ENCODE measurements at regions not wholly inside any gene's neighbourhood (a gene's known extent, or its start where the extent isn't known, plus 50 kb on each side); places are given as distances from the start of the nearest gene placed in this dataset.

GRCh38 chr12:82529954-82530353 lies 156.8 kb upstream of the TMTC2 start:
- TF ChIP-seq GATA2 (IDR thresholded peaks at IDR 0.05; ENCODE audit: low read depth, low read length): no peak
- TF ChIP-seq GATA3 (IDR thresholded peaks at IDR 0.05; ENCODE audit: low read depth, low read length): no peak

All from SH-SY5Y (cell line).